Left lobe of liver (tissue), 2 donors: ENCODE measurements at regions not wholly inside any gene's neighbourhood (a gene's known extent, or its start where the extent isn't known, plus 50 kb on each side); places are given as distances from the start of the nearest gene placed in this dataset.

Experiments
- ATAC-seq: fragments of 200-7000 bp; cut with Tn5 transposase; one replicate; pipeline ENCODE4 v1.9.1; 2020; ENCODE audit warnings: mild to moderate bottlenecking, moderate library complexity
- DNase-seq: peaks from one replicate; pipeline ENCODE4 v3.0.0-alpha.2; 2020; ENCODE audit warnings: low spot score
- donor health status: DM: no; HTN: no; CAD: no; lungs with moderate emphysema.
- donor health status: DM: no; HTN: yes; CAD: no.

DNA sequence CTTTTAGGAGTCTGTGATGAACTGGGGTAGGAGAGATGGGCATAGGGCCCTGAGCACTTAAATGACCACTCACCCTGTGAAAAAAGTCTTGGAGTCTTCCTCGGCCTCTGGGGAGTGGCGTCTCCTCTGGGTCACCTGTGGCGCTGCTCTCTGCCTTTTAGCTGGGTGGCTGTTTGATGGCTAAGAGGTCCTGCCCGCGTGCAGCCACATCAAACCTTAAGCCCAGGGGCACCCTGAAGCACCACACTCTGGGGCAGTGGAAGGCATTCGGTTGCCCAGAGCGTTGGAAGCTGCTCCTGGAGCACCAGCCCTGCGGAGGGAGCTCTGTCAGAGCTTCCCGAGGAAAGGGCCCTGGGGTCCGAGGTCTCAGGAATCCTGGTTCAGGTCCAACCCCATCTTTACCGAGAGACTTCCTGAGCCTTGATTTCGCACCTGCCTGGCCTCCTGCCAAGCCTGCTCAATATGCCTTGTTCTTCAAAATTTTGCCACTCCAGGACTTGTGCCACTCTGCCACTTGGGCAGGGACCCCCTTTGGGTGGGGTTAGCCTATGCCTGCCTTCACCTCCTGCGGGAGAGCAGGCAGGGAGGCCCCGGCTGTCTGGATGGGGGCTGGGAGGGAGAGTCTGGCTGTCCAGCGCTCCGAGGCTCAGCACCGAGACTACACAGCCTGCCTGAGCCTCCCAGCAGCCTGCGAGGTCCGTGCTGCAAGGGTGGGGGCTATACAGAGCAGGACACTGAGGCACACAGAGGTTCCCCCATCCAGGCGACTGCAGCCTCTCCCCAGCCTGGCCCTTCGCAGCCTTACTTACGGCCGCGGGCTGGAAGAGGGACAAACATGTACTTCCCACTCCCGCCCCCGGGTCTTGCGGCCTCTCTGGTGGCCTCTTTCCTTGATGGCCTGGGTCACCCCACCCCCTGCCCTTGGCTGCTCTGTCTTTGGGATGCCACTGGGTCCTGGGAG is 63.4 kb upstream of the RNU6ATAC start:
- DNase-seq (no peak), ATAC-seq (no peak)

DNA sequence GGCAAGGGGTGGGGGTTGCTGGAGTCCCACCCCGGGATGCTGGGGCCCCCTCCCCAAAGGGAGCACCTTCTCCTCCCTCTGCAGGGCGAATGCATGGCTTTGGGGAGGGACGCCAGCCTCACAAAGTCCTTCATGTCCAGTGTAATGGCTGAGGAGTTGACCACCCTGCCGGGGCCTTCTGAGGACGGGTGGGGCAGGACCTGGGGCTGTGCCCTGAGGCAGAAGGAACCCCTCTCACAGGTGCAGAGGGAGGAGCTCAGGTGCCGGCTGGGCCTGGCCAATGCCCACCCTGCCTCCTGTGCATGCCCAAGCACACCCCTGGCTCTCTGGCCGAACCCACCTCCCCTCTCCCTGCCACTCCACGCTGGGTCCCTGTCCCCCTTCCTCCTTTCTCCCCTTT is 64.3 kb upstream of the RNU6ATAC start:
- DNase-seq (no peak), ATAC-seq (no peak)

DNA sequence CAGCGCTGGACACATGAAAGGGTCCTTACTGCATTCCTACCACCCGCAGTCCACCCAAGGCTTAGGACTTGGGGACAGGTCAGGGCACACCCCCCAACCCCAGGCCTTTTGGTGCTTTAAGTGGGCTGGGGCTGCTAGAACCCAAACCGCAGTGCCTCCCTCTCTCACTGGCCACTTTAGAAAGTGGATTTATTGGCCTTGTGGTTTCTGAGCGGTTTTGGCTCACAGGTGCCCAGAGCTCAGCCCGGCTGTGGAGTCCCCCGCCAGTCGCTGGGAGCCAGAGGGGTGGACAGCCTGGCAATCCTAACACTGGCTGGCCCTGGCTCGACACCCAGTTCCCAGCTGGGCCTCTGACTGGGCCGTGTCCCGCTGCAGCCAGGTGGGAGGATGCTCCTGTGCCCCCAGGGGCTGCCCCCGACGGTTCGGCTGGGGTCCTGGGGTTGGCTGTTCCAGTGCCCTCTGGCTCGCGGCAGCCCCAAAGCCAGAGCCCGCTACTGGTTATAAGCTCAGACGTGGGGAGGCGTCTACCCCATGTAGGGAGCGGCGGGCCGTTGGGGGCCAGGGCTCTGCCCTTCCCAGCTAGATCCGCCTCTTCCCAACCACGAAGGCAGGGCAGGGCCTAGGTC is 65.2 kb upstream of the RNU6ATAC start:
- ATAC-seq (peak; percentile 3), DNase-seq (peak; percentile 58)

DNA sequence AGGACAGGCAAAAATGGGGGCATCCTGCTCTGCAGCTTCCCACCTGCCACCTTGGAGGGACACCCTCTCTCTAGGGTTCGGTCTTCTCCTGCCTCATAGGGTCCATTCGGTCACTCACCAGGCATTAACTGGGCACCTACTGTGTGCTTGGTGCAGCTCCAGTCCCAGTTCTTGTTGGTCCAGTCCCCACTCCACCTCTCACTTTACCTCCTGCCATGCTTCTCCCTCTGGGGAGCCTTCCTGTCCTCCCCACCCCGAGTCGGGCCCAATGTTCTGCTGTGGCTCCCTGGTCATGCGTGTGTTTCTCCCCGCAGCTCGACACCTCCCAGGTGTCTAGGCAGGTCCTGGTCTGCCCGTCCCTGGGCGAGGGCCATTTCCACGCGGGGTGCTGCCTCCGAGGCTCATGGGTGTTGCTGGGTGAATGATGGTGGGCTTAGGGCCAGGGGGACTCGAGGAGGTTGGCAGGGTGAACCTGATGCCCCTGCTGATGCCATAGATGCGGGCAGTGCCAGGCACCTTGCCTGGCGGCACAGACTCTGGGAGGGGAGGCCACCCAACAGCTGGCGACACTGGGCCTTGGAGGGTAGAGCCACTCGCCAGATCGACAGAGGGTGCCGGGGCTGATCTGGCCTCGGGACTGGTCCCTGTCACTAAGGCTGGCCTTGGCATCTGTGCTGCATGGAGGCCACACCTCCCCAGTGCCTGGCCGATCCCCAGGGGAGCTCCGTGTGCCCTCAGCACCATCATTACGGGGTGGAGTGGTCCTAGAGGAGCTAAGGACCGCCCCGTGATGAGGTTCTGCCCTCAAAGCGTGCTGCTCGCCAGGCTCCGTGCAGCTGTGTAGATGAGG is 66.0 kb upstream of the RNU6ATAC start:
- DNase-seq (peak; percentile 94), ATAC-seq (peak; percentile 77)

DNA sequence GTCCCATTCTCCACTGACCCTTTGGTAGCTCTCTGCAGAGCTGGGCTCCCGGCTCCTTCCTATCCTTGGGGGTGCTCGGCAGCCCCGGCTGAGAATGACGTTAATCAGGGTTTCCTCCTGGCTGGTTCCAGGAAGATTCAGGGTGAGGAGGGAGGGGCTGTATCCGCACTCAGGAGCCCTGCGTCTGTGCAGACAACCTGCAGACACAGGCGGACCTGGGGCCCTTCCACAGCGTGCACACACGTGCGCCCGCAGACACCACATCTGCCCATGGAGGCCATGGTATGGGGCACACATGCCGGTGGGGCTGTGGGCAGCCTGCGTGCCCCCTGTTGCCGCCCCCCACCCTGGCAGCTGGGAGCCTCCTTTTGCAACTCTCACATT is 66.6 kb upstream of the RNU6ATAC start:
- DNase-seq (peak; percentile 67), ATAC-seq (peak; percentile 35)

DNA sequence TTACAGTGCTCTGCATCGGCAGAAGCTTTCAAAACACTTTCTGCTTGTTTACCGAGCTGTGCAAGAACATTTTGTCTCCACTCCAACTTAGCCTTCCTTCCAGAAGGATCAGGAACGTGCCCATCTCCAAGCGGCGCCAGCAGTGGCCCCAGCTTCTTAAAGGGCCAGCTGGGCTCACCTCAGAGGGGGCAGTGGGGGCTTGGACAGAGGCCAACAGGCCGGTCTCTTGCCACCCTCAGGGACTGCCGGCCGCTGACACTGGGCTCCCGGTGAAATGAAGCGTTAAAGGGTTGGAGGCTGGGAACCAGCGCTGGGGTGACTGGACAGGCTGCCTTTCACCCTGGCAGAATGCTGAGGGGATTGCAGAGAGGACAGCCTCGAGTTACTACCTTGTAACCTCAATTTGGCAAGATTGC is 67.0 kb upstream of the RNU6ATAC start:
- peak; percentile 47 for ATAC-seq
- peak; percentile 83 for DNase-seq

DNA sequence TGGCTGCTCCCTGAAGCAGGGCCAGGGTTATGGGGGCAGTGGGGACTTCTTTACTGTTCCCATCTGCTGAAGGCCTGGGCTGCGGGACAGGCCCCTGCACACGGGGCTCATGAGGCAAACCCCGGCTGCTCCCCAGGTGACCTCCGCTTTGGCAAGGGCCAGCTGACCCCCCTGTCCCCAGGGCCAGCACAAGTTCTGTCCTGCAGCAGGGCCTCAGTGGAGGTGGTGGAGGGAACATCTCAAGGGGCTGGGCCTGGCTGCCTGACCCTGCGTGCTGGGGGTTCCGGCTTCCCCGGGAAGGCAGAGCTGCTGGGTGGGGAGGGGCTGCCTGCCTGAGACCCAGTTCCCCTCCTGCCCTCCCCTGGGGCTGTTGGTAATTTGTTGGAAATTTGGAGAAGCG is 67.4 kb upstream of the RNU6ATAC start:
- ATAC-seq (no peak), DNase-seq (no peak)

DNA sequence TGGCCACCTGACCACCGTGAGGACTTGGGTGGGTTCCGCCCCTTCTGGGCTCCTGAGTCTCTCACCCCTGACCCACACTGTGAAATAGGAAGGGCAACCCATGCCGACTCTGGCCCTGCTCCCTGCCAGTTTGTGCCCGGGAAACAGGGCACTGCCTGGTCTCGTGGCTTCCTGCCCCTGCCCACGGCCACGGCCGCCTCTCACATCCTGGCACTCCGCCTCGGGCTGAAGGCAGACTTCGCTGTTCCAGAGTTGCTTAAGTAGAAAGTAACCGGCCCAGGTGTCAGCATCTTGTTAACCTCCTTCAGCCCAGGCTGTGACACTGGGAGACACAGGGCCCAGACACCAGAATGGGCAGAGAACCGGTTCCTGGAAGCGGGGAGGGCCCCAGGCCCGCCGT is 68.7 kb upstream of the RNU6ATAC start:
- ATAC-seq: peak; percentile 33
- peak; percentile 86 for DNase-seq

DNA sequence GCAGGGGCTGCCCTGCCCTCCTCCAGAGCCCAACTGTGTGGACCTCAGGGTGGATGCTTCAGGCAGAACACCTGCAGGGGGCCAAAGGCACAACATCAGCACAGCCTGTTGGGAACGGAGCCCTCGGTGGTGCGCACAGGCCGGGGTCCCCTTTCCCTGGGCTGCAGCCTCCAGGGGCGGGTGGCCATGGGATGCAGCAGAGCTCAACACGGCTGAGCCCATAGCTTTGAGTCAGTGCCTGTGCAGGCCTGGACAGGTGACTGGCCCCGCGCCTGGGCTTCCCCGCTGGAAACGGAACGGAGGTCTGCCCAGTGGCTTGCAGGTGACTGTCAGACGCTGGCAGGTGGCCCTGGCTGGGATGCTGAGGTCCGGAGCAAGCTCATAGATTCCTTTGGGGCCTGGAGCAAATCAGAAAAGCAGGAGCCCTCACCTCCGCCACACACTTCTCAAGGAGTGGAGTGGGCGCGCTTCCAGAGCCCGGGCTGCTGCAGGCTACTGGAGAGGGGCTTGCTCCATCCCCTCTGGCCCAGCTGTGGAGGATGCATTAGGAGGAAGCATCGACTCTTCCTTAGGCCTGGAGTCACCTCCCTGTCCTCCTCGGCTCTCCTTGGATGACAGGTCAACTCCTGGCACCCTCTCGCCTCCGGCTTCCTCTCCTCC is 69.8 kb upstream of the RNU6ATAC start:
- ATAC-seq (no peak), DNase-seq (peak; percentile 66)

DNA sequence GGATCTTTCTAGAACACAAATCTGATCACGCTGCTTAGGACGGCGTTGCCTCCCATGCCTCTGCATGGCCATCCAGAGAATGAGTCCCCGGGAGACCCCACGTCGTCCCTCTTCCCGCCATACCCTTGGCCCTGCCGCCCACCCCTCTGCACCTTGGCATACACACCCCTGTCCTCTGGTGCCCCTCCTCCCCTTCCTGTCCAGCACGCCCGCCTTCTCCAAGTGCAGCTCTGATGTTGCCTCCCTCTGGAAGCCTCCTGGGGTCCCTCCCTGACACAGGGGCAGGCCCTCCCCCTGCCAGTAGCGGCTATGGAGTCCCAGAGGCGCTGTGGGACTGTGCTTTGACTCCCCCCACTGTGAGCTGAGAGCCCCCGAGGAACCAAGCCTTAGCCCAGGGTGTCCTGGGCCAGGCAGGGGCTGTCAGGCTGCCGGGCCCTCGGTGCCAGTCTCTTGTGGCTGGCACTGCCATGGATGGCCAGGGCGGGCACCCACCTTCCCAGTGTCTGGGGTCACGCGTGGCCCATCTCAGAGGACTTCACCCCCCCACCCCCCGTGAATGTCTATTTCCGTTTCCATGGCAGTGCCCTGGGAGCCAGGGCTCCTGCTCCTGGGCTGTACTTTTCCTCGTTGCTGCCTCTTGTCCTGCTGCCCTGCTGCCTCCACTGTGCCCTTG is 70.5 kb upstream of the RNU6ATAC start:
- no peak for DNase-seq
- ATAC-seq: no peak

DNA sequence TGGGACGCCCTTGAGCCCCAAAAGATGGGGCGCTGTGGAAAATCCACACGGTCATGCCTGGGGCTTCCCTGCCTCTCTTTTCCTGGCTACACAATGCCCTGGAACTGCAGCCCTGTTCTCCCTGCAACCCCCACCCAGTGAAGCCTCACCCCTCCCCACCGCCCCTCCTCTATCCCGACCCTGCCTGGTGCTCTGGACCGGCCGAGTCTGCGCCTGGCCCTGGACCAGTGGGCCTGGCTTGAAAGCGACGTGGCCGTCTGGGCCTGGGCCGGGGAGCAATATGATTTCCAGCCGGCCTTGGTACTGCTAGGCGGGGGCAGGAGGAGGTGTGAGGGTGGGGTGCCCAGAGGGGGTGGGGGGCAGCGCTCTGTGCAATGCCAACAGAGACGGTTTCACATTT is 71.0 kb upstream of the RNU6ATAC start:
- DNase-seq (no peak), ATAC-seq (no peak)

DNA sequence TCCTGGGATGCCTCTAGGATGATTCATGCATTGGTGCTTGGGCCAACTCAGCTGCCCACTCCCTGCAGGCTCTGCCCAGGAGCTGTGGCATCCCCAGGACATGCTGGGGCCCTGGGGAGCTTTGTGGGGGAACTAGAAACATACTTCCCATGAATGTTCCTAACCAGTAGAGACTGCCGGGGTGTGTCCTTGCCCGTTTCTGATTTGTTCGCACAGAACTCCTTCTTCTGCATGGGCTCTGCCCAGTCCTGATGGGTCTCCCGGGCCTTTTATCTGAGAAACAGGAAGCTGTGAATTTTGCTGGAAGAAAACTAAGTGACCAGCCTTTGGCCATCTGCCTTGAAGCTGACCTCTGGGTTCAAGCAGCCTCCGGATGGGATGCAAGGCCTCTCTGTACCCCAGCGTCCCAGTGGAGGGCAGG is 71.6 kb upstream of the RNU6ATAC start:
- ATAC-seq (no peak), DNase-seq (no peak)

DNA sequence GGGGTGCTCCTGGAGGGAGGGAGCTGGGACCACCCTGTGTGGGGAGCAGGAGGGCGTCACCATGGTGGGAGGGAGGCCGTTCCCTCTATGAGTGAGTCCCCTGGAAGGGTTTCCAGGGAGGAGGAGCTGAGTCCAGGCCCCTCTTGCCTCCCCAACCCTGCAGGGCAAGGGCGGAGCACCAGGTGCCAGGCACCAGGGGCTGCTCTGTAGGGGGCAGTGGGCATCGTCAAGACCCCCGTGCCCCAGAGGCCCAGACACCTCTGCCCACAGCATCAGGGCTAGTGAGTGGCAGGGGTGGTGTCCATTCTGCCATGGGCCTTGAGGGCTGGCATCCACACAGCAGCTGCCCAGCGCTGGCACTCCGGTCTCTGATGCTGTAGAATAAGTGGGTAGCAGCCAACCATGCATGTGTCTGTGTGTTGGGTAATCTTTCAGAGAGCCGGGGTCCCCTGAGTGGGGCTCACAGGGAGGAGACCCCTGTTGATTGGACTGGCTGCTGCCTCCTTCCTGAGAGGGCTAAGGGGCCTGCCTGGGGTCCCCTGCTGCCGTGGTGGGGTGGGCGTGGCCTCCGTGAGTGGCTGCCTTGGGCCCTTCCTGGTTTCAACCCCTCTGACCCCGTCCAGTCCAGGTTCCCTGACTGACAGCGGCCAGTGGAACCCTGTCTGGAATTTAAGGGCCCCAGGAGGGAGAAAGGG is 72.7 kb upstream of the RNU6ATAC start:
- ATAC-seq (no peak), DNase-seq (no peak)

DNA sequence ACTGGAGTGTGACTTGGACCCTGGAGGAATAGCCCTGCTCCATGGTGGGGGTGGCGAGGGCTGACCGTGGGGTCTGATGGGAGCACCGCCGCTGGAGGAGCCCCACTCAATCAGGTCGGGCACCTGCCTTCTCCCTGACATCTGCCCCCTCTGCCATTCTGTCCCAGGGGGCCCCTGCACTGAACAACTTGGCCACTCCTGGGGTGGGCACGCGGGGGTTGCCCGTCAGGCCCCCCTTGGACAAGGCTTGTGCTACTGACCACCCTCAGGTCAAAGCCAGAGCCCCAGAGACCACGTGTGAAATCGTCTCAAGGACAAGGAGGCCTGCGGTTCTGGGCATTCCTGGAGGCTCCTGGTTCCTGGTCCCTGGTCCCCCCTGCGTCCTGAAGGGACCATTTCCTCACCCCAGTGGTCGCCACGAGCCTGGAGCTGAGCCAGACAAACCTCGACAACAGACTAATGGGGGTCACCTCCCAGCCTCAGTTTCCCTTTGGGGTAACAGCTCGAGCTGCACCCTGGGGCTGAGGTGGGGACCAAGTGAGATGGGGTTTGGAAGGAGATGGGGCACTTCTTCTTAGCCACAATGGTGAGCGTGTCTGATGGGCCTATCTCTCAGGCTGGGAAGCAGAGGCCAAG is 73.4 kb upstream of the RNU6ATAC start:
- no peak for ATAC-seq
- DNase-seq: no peak

DNA sequence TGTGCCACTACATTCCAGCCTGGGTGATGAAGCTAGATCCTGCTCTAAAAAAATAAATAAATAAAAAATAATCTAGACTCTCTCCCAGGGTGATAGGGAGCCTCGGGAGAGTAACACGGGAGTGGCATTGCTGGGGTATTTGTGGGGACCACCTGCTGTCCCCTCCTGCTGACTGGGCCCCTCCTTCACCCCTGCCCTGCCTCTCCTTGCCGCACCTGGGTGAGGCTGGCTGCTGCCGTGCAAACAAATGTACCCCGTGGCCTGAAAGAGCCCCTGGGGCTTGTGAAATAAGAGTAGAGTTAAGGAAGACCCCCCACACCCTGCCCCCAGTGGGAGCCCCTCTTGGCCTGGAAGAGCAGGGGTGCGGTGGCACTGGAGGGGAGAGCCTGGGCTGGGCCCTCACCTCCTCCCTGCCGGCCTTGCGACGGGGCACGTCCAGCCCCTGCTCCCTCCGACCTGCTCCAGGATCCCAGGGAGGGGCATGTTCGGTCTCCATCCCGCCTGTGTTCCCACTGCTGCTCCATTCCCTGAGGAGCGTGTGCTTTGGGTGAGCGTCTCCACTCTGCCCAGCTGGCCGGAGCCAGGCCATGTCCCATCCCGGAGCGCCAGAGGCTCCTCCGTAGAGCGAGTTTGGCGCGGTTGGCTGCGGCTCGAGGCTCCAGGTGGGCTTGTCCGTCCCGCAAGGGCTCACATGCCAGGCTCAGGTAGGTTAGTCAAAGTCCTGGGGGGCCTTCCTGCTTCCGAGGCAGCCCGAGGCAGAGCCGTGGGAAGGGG is 75.0 kb upstream of the RNU6ATAC start:
- DNase-seq (no peak), ATAC-seq (no peak)

DNA sequence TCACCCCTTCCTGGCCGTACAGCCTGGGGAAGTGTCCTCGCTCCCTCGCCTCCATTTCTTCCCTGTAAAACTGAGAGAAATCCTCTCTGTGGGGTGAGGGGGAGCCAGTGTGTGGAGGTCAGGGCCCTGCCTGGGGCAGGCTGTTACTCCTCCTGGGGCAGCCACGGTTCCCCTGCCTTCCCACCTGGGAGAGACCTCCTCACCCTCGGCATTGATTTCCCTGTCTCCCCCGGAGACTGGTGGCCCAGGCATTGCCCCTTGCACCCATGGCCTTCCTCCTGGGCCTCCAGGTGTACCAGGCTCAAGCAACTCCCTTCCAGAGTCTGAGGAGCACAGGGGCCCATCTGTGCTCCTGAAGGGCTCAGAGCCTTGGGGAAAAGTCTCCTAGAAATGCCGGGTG is 75.6 kb upstream of the RNU6ATAC start:
- DNase-seq: no peak
- no peak for ATAC-seq

DNA sequence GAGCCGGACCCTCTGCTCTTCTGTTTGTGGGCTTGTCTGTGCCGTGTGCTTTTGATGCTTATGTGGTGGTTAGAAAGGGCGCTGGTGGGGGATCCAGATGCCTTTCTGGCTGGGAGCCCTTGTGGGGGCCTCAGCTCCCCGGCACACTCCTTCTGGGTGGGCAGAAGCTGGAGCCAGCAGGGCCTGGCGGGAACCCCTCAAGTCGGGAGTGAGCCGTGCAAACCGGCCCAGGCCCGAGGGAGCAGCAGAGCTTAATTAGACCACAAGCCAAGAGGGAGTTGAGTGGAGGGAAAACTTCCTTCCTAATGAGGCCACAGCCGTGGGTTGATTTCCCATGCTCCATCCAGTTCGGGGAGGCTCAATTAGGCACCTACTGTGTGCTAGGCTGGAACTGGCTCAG is 76.0 kb upstream of the RNU6ATAC start:
- DNase-seq: no peak

DNA sequence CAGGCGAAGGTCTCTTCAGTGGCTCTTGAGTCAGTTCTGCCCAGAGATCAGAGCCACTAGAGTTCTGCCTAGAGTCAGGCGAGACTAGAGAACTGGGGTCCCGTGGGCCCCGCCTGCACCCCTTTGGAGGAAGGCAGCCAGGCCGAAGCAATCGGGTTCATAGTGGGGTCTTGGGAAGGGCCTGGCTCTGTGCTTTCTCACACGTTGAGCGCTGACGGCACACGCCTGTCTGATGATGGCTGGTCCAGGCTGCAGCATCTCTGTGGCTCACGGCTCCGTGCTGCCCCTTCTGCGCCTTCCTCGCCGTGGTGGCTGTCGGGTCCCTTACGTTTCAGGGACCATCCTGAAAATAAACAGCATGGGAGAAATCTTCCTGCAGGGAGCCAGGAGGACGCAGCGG is 78.3 kb upstream of the RNU6ATAC start:
- no peak for ATAC-seq
- DNase-seq: no peak

More for the DNA sequence above, 76.0 kb upstream of the RNU6ATAC start:
- ATAC-seq: no peak
